Mesendoderm (in vitro differentiated cells): ENCODE measurements at regions not wholly inside any gene's neighbourhood (a gene's known extent, or its start where the extent isn't known, plus 50 kb on each side); places are given as distances from the start of the nearest gene placed in this dataset.

ENCODE experiments used
- DNase-seq: peaks from one replicate; pipeline ENCODE4 v3.0.0; 2013
- H2AK5ac ChIP-seq: 2 replicates; pipeline ENCODE4 v1.6.1; 2013; ENCODE audit warnings: low read length, inconsistent platforms
- H2BK120ac ChIP-seq: 2 replicates; pipeline ENCODE4 v1.6.1; 2013; ENCODE audit warnings: low read depth, mild to moderate bottlenecking, low read length, moderate library complexity, mixed read lengths
- H2BK15ac ChIP-seq: replicated peaks from 2 replicates; pipeline ENCODE4 v1.6.1; 2013; ENCODE audit warnings: low read depth, mild to moderate bottlenecking, moderate library complexity
- H2BK5ac ChIP-seq: 2 replicates; pipeline ENCODE4 v1.6.1; 2013; ENCODE audit warnings: low read length, inconsistent platforms
- H3K18ac ChIP-seq: 2 replicates; pipeline ENCODE4 v1.6.1; 2013; ENCODE audit warnings: mild to moderate bottlenecking, low read length, mixed read lengths
- H3K23ac ChIP-seq: one replicate; pipeline ENCODE4 v1.6.1; 2013; ENCODE audit warnings: low read length
- H3K27ac ChIP-seq: 2 replicates; pipeline ENCODE4 v1.5.1; 2013; ENCODE audit warnings: low read depth, mild to moderate bottlenecking, inconsistent platforms, low read length, moderate library complexity
- H3K27me3 ChIP-seq: 2 replicates; pipeline ENCODE4 v1.6.1; 2013; ENCODE audit warnings: low read length, control low read depth, mild to moderate bottlenecking, inconsistent platforms; ENCODE audit not compliant: insufficient read depth, poor library complexity
- H3K36me3 ChIP-seq: 2 replicates; pipeline ENCODE4 v1.6.1; 2013; ENCODE audit warnings: low read length, inconsistent platforms; ENCODE audit not compliant: control insufficient read depth, insufficient read depth
- H3K4ac ChIP-seq: one replicate; pipeline ENCODE4 v1.6.1; 2013; ENCODE audit warnings: low read depth, mild to moderate bottlenecking, low read length, moderate library complexity
- H3K4me1 ChIP-seq: 2 replicates; pipeline ENCODE4 v1.6.1; 2013; ENCODE audit warnings: low read depth, low read length, inconsistent platforms; ENCODE audit not compliant: control insufficient read depth
- H3K4me2 ChIP-seq: 2 replicates; pipeline ENCODE4 v1.6.1; 2013; ENCODE audit warnings: low read length
- H3K4me3 ChIP-seq: 2 replicates; pipeline ENCODE4 v1.5.1; 2013; ENCODE audit warnings: mild to moderate bottlenecking, low read length
- H3K56ac ChIP-seq: one replicate; pipeline ENCODE4 v1.6.1; 2013; ENCODE audit warnings: low read length
- H3K79me1 ChIP-seq: 2 replicates; pipeline ENCODE4 v1.6.1; 2013; ENCODE audit warnings: low read length, inconsistent platforms
- H3K79me2 ChIP-seq: 2 replicates; pipeline ENCODE4 v1.6.1; 2013; ENCODE audit warnings: mild to moderate bottlenecking, low read length; ENCODE audit not compliant: control insufficient read depth, insufficient read depth
- H3K9ac ChIP-seq: 2 replicates; pipeline ENCODE4 v1.6.1; 2013; ENCODE audit warnings: low read length, inconsistent platforms
- H4K5ac ChIP-seq: one replicate; pipeline ENCODE4 v1.6.1; 2013; ENCODE audit warnings: low read length
- H4K8ac ChIP-seq: one replicate; pipeline ENCODE4 v1.6.1; 2013; ENCODE audit warnings: low read depth, mild to moderate bottlenecking, control low read depth, low read length, moderate library complexity
- WGBS: extraction: QIAGEN DNeasy Blood & Tissue Kit; methylation state at CpG from one replicate; pipeline ENCODE4 v1.1.7; 2013; ENCODE audit warnings: low lambda C conversion rate, missing lambda C conversion rate; ENCODE audit not compliant: insufficient coverage; ENCODE audit errors: extremely low coverage; 5-methylcytosine and 5-hydroxymethylcytosine counted together

DNA sequence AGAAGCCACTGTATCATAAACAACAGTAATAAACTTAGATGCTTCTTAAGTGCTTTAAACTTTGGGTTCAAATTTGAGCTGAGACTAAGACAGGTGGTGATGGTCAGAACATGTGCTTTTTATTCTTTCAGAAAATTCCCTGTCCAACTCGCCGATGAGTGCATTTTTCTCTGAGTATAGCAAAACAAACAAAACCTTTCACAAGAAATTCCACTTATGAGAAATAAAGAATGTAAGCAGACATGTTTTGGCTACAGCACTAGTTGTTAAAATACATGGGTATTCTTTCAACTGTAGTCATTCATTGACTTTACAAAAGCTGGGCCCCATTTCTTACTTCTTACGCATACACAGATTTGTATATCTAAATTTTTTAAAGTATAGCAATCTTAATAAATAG is 125.6 kb downstream of the SPRY2 start:
- Histone ChIP-seq H3K23ac (no peak overlapping the region), H3K4me3 (no peak overlapping the region), H3K4me1 (peaks cover 2% of the 10 kb centered on the region), H2BK120ac (no peak overlapping the region), H3K56ac (no peak overlapping the region), H3K27ac (no peak overlapping the region), H3K27me3 (no peaks in the 10 kb centered on the region), H2BK5ac (no peak overlapping the region), H2BK15ac (peak overlapping the region; percentile 92), H3K4me2 (no peak overlapping the region), H4K8ac (no peak overlapping the region), H3K4ac (no peak overlapping the region), H3K79me1 (no peaks in the 10 kb centered on the region), H3K36me3 (no peaks in the 10 kb centered on the region), H2AK5ac (no peak overlapping the region), H3K79me2 (no peaks in the 10 kb centered on the region), H3K9ac (no peak overlapping the region), H3K18ac (no peak overlapping the region), H4K5ac (no peak overlapping the region)
- WGBS = no CpG with 5 or more reads among the region's 3 CpGs
- no peak for DNase-seq

DNA sequence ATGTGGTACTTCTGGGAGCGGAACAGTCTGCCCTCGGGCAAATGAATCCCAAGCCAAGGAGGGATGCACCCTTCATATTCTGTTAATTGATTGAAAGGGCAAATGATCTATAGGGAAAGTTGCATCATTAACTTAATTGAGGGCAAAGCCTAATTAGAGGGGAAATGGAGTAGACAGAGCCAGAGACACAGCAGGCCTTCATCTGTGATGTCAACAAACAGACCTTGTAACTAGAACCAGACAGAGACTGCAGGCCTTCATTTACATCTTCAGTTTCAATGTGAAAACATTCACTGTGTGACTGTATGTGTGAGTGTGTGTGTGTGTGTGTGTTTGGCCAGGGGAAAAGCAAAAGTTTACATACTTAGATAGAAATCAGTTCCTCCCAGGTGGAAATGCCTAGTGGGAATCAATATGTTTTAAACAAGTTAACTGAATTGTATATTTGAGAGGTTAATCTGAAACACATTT is 126.4 kb downstream of the SPRY2 start:
- H3K4ac ChIP-seq = no peak overlapping the region
- no peak overlapping the region for H3K4me2 ChIP-seq
- H3K79me2 ChIP-seq = no peaks in the 10 kb centered on the region
- WGBS = no CpG with 5 or more reads among the region's 2 CpGs
- DNase-seq = peak; percentile 87
- H4K8ac ChIP-seq = no peak overlapping the region
- H3K56ac ChIP-seq = no peak overlapping the region
- peaks cover 2% of the 10 kb centered on the region for H3K4me1 ChIP-seq
- no peak overlapping the region for H3K9ac ChIP-seq
- H3K79me1 ChIP-seq = no peaks in the 10 kb centered on the region
- no peak overlapping the region for H2BK15ac ChIP-seq
- H2BK120ac ChIP-seq = no peak overlapping the region
- no peaks in the 10 kb centered on the region for H3K36me3 ChIP-seq
- no peak overlapping the region for H2AK5ac ChIP-seq
- peak overlapping the region; percentile 75 for H3K18ac ChIP-seq
- no peak overlapping the region for H3K23ac ChIP-seq
- no peak overlapping the region for H2BK5ac ChIP-seq
- no peak overlapping the region for H3K4me3 ChIP-seq
- H3K27me3 ChIP-seq = no peaks in the 10 kb centered on the region
- H4K5ac ChIP-seq = no peak overlapping the region
- H3K27ac ChIP-seq = peak overlapping the region; percentile 60

DNA sequence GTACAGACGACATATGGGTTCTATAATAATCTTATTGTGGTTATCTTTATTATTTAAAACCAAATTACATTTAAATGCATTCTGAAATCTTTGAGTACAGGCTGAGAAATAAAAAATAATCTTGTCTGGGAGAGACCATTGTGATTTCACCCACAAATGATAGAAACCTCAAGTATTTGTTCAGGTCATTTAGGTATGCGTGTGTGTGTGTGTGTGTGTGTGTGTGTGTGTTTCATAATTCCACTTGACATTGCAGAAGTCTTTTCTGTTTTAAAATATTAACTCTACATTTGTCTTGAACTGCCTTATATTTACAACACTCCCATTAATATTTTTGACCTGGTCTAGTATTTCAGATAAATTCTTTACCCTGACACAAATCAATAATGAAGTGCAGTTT is 126.9 kb downstream of the SPRY2 start:
- no peak overlapping the region for H2AK5ac ChIP-seq
- H3K9ac ChIP-seq = no peak overlapping the region
- WGBS = no CpG with 5 or more reads among the region's 2 CpGs
- H3K79me2 ChIP-seq = no peaks in the 10 kb centered on the region
- H3K79me1 ChIP-seq = no peaks in the 10 kb centered on the region
- H3K36me3 ChIP-seq = no peaks in the 10 kb centered on the region
- no peak overlapping the region for H3K23ac ChIP-seq
- no peak overlapping the region for H4K5ac ChIP-seq
- peaks cover 2% of the 10 kb centered on the region for H3K4me1 ChIP-seq
- H3K56ac ChIP-seq = no peak overlapping the region
- no peaks in the 10 kb centered on the region for H3K27me3 ChIP-seq
- H2BK5ac ChIP-seq = no peak overlapping the region
- H3K18ac ChIP-seq = no peak overlapping the region
- no peak overlapping the region for H3K27ac ChIP-seq
- H3K4ac ChIP-seq = no peak overlapping the region
- H4K8ac ChIP-seq = no peak overlapping the region
- H3K4me3 ChIP-seq = no peak overlapping the region
- no peak overlapping the region for H2BK120ac ChIP-seq
- H2BK15ac ChIP-seq = no peak overlapping the region
- no peak overlapping the region for H3K4me2 ChIP-seq
- DNase-seq = no peak

DNA sequence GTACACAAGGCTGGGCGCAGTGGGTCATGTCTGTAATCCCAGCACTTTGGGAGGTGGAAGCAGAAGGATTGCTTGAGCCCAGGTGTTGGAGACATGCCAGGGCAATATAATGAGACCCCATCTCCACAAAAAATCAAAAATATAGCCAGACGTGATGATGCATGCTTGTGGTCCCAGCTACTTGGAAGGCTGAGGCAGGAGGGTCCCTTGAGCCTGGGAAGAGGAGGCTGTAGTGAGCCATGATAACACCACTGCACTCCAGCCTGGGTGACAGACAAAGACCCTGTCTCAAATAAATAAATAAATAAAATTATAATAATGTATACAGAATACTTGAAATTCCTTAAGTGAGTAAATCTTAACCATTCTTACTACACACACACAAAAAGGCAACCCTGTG is 127.7 kb downstream of the SPRY2 start:
- Histone ChIP-seq H4K5ac (no peak overlapping the region), H3K4me2 (no peak overlapping the region), H3K56ac (peak overlapping the region; percentile 51), H4K8ac (no peak overlapping the region), H3K27me3 (no peaks in the 10 kb centered on the region), H3K9ac (no peak overlapping the region), H3K23ac (no peak overlapping the region), H3K4ac (peak overlapping the region; percentile 85), H3K36me3 (no peaks in the 10 kb centered on the region), H2BK15ac (no peak overlapping the region), H2BK120ac (peak overlapping the region; percentile 61), H3K79me2 (no peaks in the 10 kb centered on the region), H2AK5ac (no peak overlapping the region), H3K18ac (peak overlapping the region; percentile 70), H3K79me1 (no peaks in the 10 kb centered on the region), H3K4me3 (no peak overlapping the region), H3K27ac (no peak overlapping the region), H2BK5ac (no peak overlapping the region), H3K4me1 (peaks cover 2% of the 10 kb centered on the region)
- DNase-seq = no peak
- WGBS = no CpG with 5 or more reads among the region's 2 CpGs

DNA sequence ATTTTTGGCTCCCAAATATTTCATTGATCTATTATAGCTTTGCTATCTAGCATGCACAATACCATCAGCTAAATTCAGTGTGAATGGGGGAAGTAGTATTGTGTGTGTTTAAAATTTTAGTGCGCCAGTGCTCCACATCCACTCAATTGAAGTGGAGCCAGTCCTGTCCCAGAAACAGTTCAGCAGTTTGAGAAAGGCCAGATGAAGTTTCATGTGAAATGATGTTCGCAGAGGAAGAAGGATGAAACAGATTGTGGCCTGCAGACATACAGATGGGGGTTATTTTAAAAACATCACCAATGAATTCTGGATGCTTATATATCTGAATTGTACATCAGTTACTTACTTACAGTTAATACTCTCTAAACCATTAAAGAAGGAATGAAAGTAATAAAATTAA is 129.4 kb downstream of the SPRY2 start:
- H2BK15ac ChIP-seq = peak overlapping the region; percentile 74
- H3K79me1 ChIP-seq = no peaks in the 10 kb centered on the region
- H3K18ac ChIP-seq = no peak overlapping the region
- WGBS = no CpG with 5 or more reads among the region's 2 CpGs
- H3K36me3 ChIP-seq = no peaks in the 10 kb centered on the region
- no peak overlapping the region for H3K4me2 ChIP-seq
- no peak overlapping the region for H3K4me3 ChIP-seq
- H2AK5ac ChIP-seq = no peak overlapping the region
- H3K27ac ChIP-seq = no peak overlapping the region
- no peak overlapping the region for H3K23ac ChIP-seq
- H3K27me3 ChIP-seq = no peaks in the 10 kb centered on the region
- H3K79me2 ChIP-seq = no peaks in the 10 kb centered on the region
- H3K56ac ChIP-seq = no peak overlapping the region
- H3K4me1 ChIP-seq = no peaks in the 10 kb centered on the region
- DNase-seq = no peak
- H4K8ac ChIP-seq = no peak overlapping the region
- no peak overlapping the region for H3K4ac ChIP-seq
- H2BK120ac ChIP-seq = no peak overlapping the region
- H4K5ac ChIP-seq = no peak overlapping the region
- H3K9ac ChIP-seq = no peak overlapping the region
- H2BK5ac ChIP-seq = no peak overlapping the region

DNA sequence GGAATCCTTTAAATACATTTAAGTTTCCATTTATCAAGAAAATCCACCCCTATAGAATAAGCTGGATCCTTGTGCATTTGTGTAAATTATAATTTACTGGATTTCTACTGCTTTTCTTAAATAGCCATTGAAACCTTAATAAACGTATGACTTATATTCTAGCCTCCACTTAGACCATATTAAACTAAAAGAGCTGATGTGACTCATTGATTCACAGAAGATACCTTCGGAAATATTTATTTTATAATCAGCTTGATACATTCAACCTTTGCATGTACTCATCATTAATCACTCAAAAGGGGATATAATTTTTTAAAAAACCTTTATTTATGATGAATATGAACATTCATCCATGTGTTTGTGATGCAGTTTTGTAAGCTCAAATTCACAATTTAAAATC is 136.3 kb downstream of the SPRY2 start:
- Histone ChIP-seq H3K27ac (no peak overlapping the region), H2BK15ac (no peak overlapping the region), H2AK5ac (no peak overlapping the region), H3K4me3 (no peak overlapping the region), H3K23ac (no peak overlapping the region), H3K4me1 (no peaks in the 10 kb centered on the region), H3K27me3 (no peaks in the 10 kb centered on the region), H2BK5ac (no peak overlapping the region), H2BK120ac (no peak overlapping the region), H4K5ac (no peak overlapping the region), H3K79me1 (no peaks in the 10 kb centered on the region), H3K79me2 (no peaks in the 10 kb centered on the region), H3K18ac (no peak overlapping the region), H3K9ac (no peak overlapping the region), H3K56ac (no peak overlapping the region), H4K8ac (no peak overlapping the region), H3K4me2 (no peak overlapping the region), H3K4ac (no peak overlapping the region), H3K36me3 (no peaks in the 10 kb centered on the region)
- WGBS = no CpG with 5 or more reads among the region's 2 CpGs
- no peak for DNase-seq
